ENCODE measurements at regions not wholly inside any gene's neighbourhood (a gene's known extent, or its start where the extent isn't known, plus 50 kb on each side); places are given as distances from the start of the nearest gene placed in this dataset.

- Histone ChIP-seq H3K36me3 (no peaks in the 10 kb centered on the region), H3K27me3 (no peaks in the 10 kb centered on the region), H3K27ac (no peak overlapping the region), H3K4me1 (no peaks in the 10 kb centered on the region), H3K4me3 (no peak overlapping the region), H3K9me3 (no peaks in the 10 kb centered on the region)
- 15 to 16% methylated on average over 5 of the region's 5 CpGs for WGBS, 2 donors
- TF ChIP-seq CTCF (IDR thresholded peaks at IDR 0.05) = no peak
- ATAC-seq = peak in 3 of 4 donors; percentile 30 to 77 (median 45)
- FAIRE-seq = no peak
- peak in 1 of 6 donors; percentile 37 for DNase-seq
- intact Hi-C loops (cut with DNase I) = no loop called here
These were observed 107.1 kb upstream of the WDR11 start for GRCh38 chr10:120744040-120744439.

GRCh38 chr10:120746001-120746777 is 105.0 kb upstream of the WDR11 start:
- Histone ChIP-seq H3K4me3 (no peak overlapping the region), H3K36me3 (no peaks in the 10 kb centered on the region), H3K27me3 (no peaks in the 10 kb centered on the region), H3K4me1 (no peaks in the 10 kb centered on the region), H3K9me3 (no peaks in the 10 kb centered on the region), H3K27ac (no peak overlapping the region)
- FAIRE-seq = no peak
- no peak for DNase-seq
- no peak for TF ChIP-seq CTCF (IDR thresholded peaks at IDR 0.05)
- peak in 1 of 4 donors; percentile 25 for ATAC-seq
- 41 to 42% methylated on average over 4 of the region's 4 CpGs for WGBS, 2 donors
- intact Hi-C loops (cut with DNase I) = no loop called here

- Histone ChIP-seq H3K4me3 (no peak overlapping the region), H3K4me1 (no peaks in the 10 kb centered on the region), H3K27me3 (no peaks in the 10 kb centered on the region), H3K36me3 (no peaks in the 10 kb centered on the region), H3K9me3 (no peaks in the 10 kb centered on the region), H3K27ac (no peak overlapping the region)
- TF ChIP-seq CTCF (IDR thresholded peaks at IDR 0.05) = no peak
- FAIRE-seq = no peak
- 48% methylated on average over 2 of the region's 2 CpGs for WGBS, 2 donors
- intact Hi-C loops (cut with DNase I) = no loop called here
- ATAC-seq = no peak
- no peak for DNase-seq
These were observed 102.6 kb upstream of the WDR11 start for GRCh38 chr10:120748519-120748918.

- FAIRE-seq (no peak), DNase-seq (no peak), ATAC-seq (no peak)
- Histone ChIP-seq H3K9me3 (no peaks in the 10 kb centered on the region), H3K4me1 (no peaks in the 10 kb centered on the region), H3K4me3 (no peak overlapping the region), H3K36me3 (no peaks in the 10 kb centered on the region), H3K27ac (no peak overlapping the region), H3K27me3 (no peaks in the 10 kb centered on the region)
- intact Hi-C loops (cut with DNase I) = no loop called here
- TF ChIP-seq CTCF (IDR thresholded peaks at IDR 0.05) = no peak
- WGBS, 2 donors = 58 to 59% methylated on average over 2 of the region's 2 CpGs
These were observed 102.1 kb upstream of the WDR11 start for GRCh38 chr10:120749072-120749471.

DNA sequence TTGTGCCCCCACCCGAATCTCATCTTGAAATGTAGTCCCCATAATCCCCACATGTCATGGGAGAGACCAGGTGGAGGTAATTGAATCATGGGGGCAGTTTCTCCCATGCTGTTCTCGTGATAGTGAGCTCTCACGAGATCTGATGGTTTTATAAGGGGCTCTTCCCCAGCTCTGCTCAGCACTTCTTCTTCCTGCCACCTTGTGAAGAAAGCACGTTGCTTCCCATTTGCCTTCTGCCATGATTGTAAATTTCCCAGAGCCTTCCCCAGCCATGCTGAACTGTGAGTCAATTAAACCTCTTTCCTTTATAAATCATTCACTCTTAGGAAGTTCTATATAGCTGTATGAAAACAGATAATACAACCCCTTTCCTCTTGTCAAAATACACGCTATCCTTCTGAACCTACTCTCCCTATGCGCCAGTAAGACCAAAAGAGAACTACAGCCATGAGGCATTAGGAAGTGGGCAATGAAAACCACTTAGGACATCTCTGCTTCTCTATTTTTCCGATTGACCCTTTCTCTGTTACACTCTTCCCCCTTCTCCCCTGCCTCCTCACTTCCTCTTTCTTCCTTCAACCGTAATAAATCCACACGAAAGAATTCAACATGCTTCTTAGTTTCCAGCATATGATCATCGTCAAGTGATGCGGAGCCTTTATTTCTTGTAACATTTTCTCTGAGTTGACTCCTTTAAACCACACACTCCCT is 101.2 kb upstream of the WDR11 start:
- ATAC-seq = peak in 2 of 4 donors; percentile 73 to 75
- H3K9me3 ChIP-seq = no peaks in the 10 kb centered on the region
- no peak for TF ChIP-seq CTCF (IDR thresholded peaks at IDR 0.05)
- no peak for FAIRE-seq
- H3K27ac ChIP-seq = no peak overlapping the region
- no peaks in the 10 kb centered on the region for H3K36me3 ChIP-seq
- 59 to 67% methylated on average over 11 of the region's 11 CpGs for WGBS, 2 donors
- DNase-seq = no peak
- H3K4me3 ChIP-seq = no peak overlapping the region
- intact Hi-C loops (cut with DNase I) = no loop called here
- no peaks in the 10 kb centered on the region for H3K27me3 ChIP-seq
- H3K4me1 ChIP-seq = no peaks in the 10 kb centered on the region

Data from pancreas (tissue), 10 donors.